ENCODE measurements at regions not wholly inside any gene's neighbourhood (a gene's known extent, or its start where the extent isn't known, plus 50 kb on each side); places are given as distances from the start of the nearest gene placed in this dataset.

- DNase-seq: no peak
Observed at GRCh38 chr2:117674172-117674571, 140.3 kb upstream of the DDX18 start.

- no peak for DNase-seq
Observed at GRCh38 chr2:117679952-117680351, 134.5 kb upstream of the DDX18 start.

- no peak for DNase-seq
Observed at GRCh38 chr2:117684919-117685318, 129.6 kb upstream of the DDX18 start.

- no peak for DNase-seq
Observed at GRCh38 chr2:117686699-117687098, 127.8 kb upstream of the DDX18 start.

- DNase-seq: no peak
Observed at GRCh38 chr2:117691595-117691994, 122.9 kb upstream of the DDX18 start.

GRCh38 chr2:117692001-117692763, 122.3 kb upstream of the DDX18 start:
- no peak for DNase-seq

- no peak for DNase-seq
Observed at GRCh38 chr2:117693154-117693553, 121.3 kb upstream of the DDX18 start.

GRCh38 chr2:117693651-117694050, 120.8 kb upstream of the DDX18 start:
- no peak for DNase-seq

- no peak for DNase-seq
Observed at GRCh38 chr2:117698287-117698686, 116.2 kb upstream of the DDX18 start.

GRCh38 chr2:117698819-117699218, 115.7 kb upstream of the DDX18 start:
- DNase-seq: no peak

- no peak for DNase-seq
Observed at GRCh38 chr2:117700471-117700870, 114.0 kb upstream of the DDX18 start.

GRCh38 chr2:117701365-117701764, 113.1 kb upstream of the DDX18 start:
- DNase-seq: no peak

GRCh38 chr2:117702098-117702497, 112.4 kb upstream of the DDX18 start:
- DNase-seq: no peak

- no peak for DNase-seq
Observed at GRCh38 chr2:117703858-117704257, 110.6 kb upstream of the DDX18 start.

GRCh38 chr2:117704818-117705217, 109.7 kb upstream of the DDX18 start:
- DNase-seq: no peak

GRCh38 chr2:117707874-117708273, 106.6 kb upstream of the DDX18 start:
- no peak for DNase-seq

GRCh38 chr2:117712684-117713083, 101.8 kb upstream of the DDX18 start:
- no peak for DNase-seq

- no peak for DNase-seq
Observed at GRCh38 chr2:117714110-117714509, 100.4 kb upstream of the DDX18 start.

GRCh38 chr2:117714745-117715417, 99.6 kb upstream of the DDX18 start:
- DNase-seq: no peak

GRCh38 chr2:117716505-117716904, 98.0 kb upstream of the DDX18 start:
- DNase-seq: no peak

- DNase-seq: no peak
Observed at GRCh38 chr2:117717072-117717471, 97.4 kb upstream of the DDX18 start.

- no peak for DNase-seq
Observed at GRCh38 chr2:117718048-117718447, 96.4 kb upstream of the DDX18 start.

GRCh38 chr2:117720765-117721164, 93.7 kb upstream of the DDX18 start:
- no peak for DNase-seq

- DNase-seq: no peak
Observed at GRCh38 chr2:117723483-117723882, 91.0 kb upstream of the DDX18 start.

All from fibroblast of skin of right quadriceps (primary cell).